HepG2 (cell line): ENCODE measurements at regions not wholly inside any gene's neighbourhood (a gene's known extent, or its start where the extent isn't known, plus 50 kb on each side); places are given as distances from the start of the nearest gene placed in this dataset.

Experiments used
- ARID5B ChIP-seq: IDR thresholded peaks from 2 replicates; pipeline ENCODE4 v1.4.0; 2020; ENCODE audit warnings: mild to moderate bottlenecking, missing genetic modification reagents
- ATF4 ChIP-seq, 2 experiments: fragments of 450-650 bp in 1 of 2; sonication (generic) in 1 of 2; formaldehyde crosslinking; IDR thresholded peaks; 2 replicates each; pipeline versions ENCODE4 v1.5.0 to v1.8.0; 2020 to 2022; ENCODE audit warnings: mild to moderate bottlenecking in 1 of 2, missing genetic modification reagents in 1 of 2
- CEBPB ChIP-seq: IDR thresholded peaks from 2 replicates; pipeline ENCODE4 v1.6.1; 2011; ENCODE audit warnings: low read depth, low read length, improper control_type of control experiment, borderline replicate concordance
- CTCF ChIP-seq: sonication (generic); formaldehyde crosslinking; IDR thresholded peaks from 2 replicates; pipeline ENCODE4 v1.5.0; 2020; ENCODE audit warnings: mild to moderate bottlenecking, missing genetic modification reagents, moderate library complexity
- DDIT3 ChIP-seq: sonication (generic); formaldehyde crosslinking; IDR thresholded peaks from 2 replicates; pipeline ENCODE4 v1.4.0; 2020; ENCODE audit warnings: mild to moderate bottlenecking, missing genetic modification reagents
- FOXO4 ChIP-seq: sonication (generic); formaldehyde crosslinking; conservative IDR thresholded peaks from 2 replicates; pipeline ENCODE4 v1.8.1; 2023; ENCODE audit warnings: missing genetic modification reagents
- GABPB1 ChIP-seq: IDR thresholded peaks from 2 replicates; pipeline ENCODE4 v1.6.1; 2016; ENCODE audit warnings: mild to moderate bottlenecking, missing genetic modification reagents, moderate library complexity, missing compliant biosample characterization
- HNRNPL ChIP-seq: fragments of 200-400 bp; formaldehyde crosslinking; IDR thresholded peaks from 2 replicates; pipeline ENCODE4 v1.6.1; 2017; ENCODE audit warnings: mild to moderate bottlenecking, low read depth, low read length
- HOXA3 ChIP-seq: sonication (generic); formaldehyde crosslinking; IDR thresholded peaks from 2 replicates; pipeline ENCODE4 v1.5.0; 2020; ENCODE audit warnings: missing genetic modification reagents
- KLF12 ChIP-seq: sonication (generic); formaldehyde crosslinking; IDR thresholded peaks from 2 replicates; pipeline ENCODE4 v1.4.0; 2020; ENCODE audit warnings: missing genetic modification reagents, borderline replicate concordance
- MAFK ChIP-seq, 2 experiments: IDR thresholded peaks in 1 of 2; conservative IDR thresholded peaks in 1 of 2; 2 replicates each; pipeline ENCODE4 v1.6.1; 2011; ENCODE audit warnings: improper control_type of control experiment in 2 of 2, low read length in 2 of 2
- NFYC ChIP-seq: IDR thresholded peaks from 2 replicates; pipeline ENCODE4 v1.6.1; 2016; ENCODE audit warnings: missing genetic modification reagents, missing compliant biosample characterization
- POLR2AphosphoS5 ChIP-seq: IDR thresholded peaks from 2 replicates; pipeline ENCODE4 v1.6.1; 2012; ENCODE audit warnings: low read depth, low read length
- RXRB ChIP-seq: IDR thresholded peaks from 2 replicates; pipeline ENCODE4 v1.6.1; 2016; ENCODE audit warnings: borderline replicate concordance, missing genetic modification reagents, missing compliant biosample characterization
- ZBTB21 ChIP-seq: sonication (generic); formaldehyde crosslinking; IDR thresholded peaks from 2 replicates; pipeline ENCODE4 v1.4.0; 2020; ENCODE audit warnings: missing genetic modification reagents
- ZGPAT ChIP-seq: IDR thresholded peaks from 2 replicates; pipeline ENCODE4 v1.6.1; 2016; ENCODE audit warnings: mild to moderate bottlenecking
- ZNF331 ChIP-seq: sonication (generic); formaldehyde crosslinking; IDR thresholded peaks from 2 replicates; pipeline ENCODE4 v1.4.0; 2020; ENCODE audit warnings: missing genetic modification reagents
- ZNF33B ChIP-seq: sonication (generic); formaldehyde crosslinking; IDR thresholded peaks from 2 replicates; pipeline ENCODE4 v1.5.1; 2020; ENCODE audit warnings: mild to moderate bottlenecking, missing genetic modification reagents
- ZNF354B ChIP-seq: sonication (generic); formaldehyde crosslinking; IDR thresholded peaks from 2 replicates; pipeline ENCODE4 v1.8.0; 2022; ENCODE audit warnings: mild to moderate bottlenecking, missing genetic modification reagents
- ZNF775 ChIP-seq: sonication (generic); formaldehyde crosslinking; IDR thresholded peaks from 2 replicates; pipeline ENCODE4 v1.4.0; 2020; ENCODE audit warnings: missing genetic modification reagents, mild to moderate bottlenecking, moderate library complexity, borderline replicate concordance
- ZNF850 ChIP-seq: sonication (generic); formaldehyde crosslinking; conservative IDR thresholded peaks from 2 replicates; pipeline ENCODE4 v1.9.0; 2021; ENCODE audit warnings: mild to moderate bottlenecking, missing genetic modification reagents

GRCh38 chr13:76473552-76474134 is 412.6 kb downstream of the KCTD12 start (continued):
- peak; percentile 28; the same call in 1 of the 2 replicates for TF ChIP-seq RXRB (CRISPR knock-in tag)
- no peak for TF ChIP-seq HNRNPL
- TF ChIP-seq ZNF354B (CRISPR knock-in tag) = no peak
- no peak for TF ChIP-seq FOXO4 (CRISPR knock-in tag)
- TF ChIP-seq ZGPAT (CRISPR knock-in tag) = 0 out of 2 replicates have a peak, but pooled peaks have one; percentile 21
- TF ChIP-seq ZNF850 (CRISPR knock-in tag) = no peak
- no peak for TF ChIP-seq MAFK (conservative IDR thresholded peaks at IDR 0.05 in 1 of 2, IDR thresholded peaks at IDR 0.05 in 1 of 2; ENCODE audit: low read length in 2 of 2)
- TF ChIP-seq ARID5B = 0 out of 2 replicates have a peak, but pooled peaks have one; percentile 11
- no peak for TF ChIP-seq NFYC (CRISPR knock-in tag)
- no peak for TF ChIP-seq CEBPB
- TF ChIP-seq ZNF775 (CRISPR knock-in tag) = no peak
- 0 out of 2 replicates have a peak, but pooled peaks have one; percentile 33 for TF ChIP-seq KLF12 (CRISPR knock-in tag)
- peak; percentile 70; the same call in 1 of the 2 replicates for TF ChIP-seq ZBTB21 (CRISPR knock-in tag)
- peak; percentile 85 for TF ChIP-seq CTCF (CRISPR knock-in tag)
- no peak for TF ChIP-seq GABPB1 (CRISPR knock-in tag)
- TF ChIP-seq ATF4 (CRISPR knock-in tag; IDR thresholded peaks at IDR 0.05) = no peak
- no peak for TF ChIP-seq POLR2AphosphoS5
- no peak for TF ChIP-seq ZNF33B (CRISPR knock-in tag)
- no peak for TF ChIP-seq ZNF331 (CRISPR knock-in tag)
- no peak for TF ChIP-seq DDIT3 (CRISPR knock-in tag)
- TF ChIP-seq HOXA3 (CRISPR knock-in tag) = no peak
